GM19468 (cell line): ENCODE measurements at regions not wholly inside any gene's neighbourhood (a gene's known extent, or its start where the extent isn't known, plus 50 kb on each side); places are given as distances from the start of the nearest gene placed in this dataset.
"Not testable (repeated sequence)": the region's sequence is repeated elsewhere in the genome, so short reads cannot be mapped to it uniquely, and the experiment has no call there.

ENCODE experiments used
- ATAC-seq: cut with Tn5 transposase; IDR thresholded peaks from one replicate; pipeline ENCODE4 v1.9.1; 2021; ENCODE audit warnings: mild to moderate bottlenecking, moderate library complexity, moderate number of reproducible peaks; ENCODE audit not compliant: unreplicated experiment; ENCODE audit errors: extremely low read depth

DNA sequence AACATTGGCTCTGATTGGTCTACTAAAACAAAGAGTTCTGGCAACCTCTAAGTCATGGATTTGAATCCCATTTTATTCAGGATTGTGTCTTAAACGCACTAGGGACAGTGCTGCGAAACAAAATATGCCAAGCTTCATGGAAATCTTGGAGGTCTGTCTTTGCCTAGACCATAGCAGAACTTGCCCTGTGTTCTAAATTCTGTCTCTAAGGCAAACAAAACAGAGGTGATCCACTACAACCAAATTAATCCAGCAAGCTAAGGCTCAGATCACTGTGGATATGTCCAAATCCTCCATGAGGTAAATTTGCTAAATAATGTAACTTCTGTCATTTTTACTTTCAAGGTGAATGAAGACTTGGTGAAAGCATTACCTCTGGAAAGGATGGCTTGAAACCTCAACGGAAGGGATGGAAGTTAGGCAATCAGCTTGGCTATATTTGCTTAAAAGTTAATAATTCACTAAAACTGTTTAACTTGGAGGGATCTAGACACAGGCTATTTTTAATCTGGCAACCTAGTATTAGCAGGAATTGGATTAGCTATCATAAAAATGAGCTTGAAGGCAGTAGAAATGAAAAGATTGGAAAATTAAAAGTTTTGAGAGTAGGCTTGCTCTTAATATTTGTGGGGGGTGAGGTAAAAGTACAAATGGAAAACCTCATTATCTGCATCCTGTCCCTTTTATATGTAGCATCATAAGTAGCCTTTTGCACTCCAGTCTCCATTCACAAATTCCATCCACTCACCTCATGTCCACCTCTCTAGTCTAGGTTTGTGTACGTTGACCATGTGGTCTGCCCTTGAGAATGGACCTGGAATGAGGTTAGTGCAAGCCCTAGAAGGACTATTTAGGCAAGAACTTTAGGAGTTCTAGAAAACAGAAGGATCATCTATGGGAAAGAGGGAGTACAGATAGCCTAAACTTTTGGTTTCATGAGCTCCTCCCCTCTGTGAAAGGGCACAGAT is 176.2 kb downstream of the SMC2 start:
- ATAC-seq, result no peak

DNA sequence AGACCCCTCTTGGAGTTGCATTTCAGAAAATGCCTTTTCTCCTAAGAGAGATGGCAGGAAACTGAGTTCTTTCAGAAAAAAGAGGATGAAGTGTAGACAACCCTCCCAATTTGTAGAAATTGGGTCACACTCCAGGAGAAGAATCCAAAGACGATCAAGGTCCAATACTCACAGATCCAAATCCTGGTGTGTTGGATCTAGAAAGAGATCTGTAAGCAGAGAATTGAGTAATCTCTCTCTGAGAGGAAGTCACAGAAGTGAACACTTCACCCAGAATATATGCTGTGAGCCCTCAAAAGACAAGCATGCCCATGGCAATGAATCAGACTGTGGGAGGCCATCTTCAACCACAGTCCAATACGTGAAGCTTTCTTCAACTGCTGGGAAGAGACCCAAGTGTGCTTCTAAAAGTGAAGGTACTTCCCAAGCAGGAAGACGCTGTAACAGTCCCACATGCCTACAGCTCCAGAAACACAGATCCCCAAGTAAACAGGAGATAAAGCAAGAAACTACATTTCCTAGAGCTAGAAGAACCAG is 182.7 kb downstream of the SMC2 start:
- no peak for ATAC-seq

- no peak for ATAC-seq
Measured at GRCh38 chr9:104278929-104279496, 184.9 kb downstream of the SMC2 start.

DNA sequence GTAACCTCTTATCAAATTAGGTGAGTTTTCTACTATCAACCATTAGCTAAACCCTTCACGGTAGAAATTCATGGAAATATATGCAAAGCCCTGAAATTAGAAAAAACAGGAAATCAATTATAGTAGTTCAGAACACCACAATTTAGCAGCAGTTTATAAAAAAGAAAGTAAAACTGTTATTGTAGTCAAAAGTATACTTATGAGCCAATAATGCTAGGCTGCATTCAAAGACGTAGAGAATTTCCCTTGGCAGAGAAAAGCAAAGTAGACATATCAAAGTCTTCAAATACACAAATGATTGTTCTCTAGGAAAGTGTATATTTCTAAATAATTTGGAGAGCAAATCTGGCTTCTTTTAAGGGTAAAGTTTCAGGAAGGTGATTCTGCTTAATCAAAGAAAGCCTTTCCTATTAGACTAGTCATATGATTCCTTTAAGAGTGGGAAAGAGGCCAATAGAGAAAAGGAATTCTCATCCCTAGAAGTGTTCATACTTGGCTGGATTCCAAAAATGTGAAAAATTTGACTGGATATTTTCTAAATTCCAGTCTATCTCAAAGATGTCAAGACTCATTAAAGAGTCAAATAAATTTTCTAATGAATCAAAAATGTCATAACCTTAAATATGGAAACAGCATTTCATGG is 185.5 kb downstream of the SMC2 start:
- no peak for ATAC-seq

- no peak for ATAC-seq
Measured at GRCh38 chr9:104280178-104280560, 186.1 kb downstream of the SMC2 start.

GRCh38 chr9:104280711-104281110 is 186.6 kb downstream of the SMC2 start:
- no peak for ATAC-seq

GRCh38 chr9:104286187-104286586 is 192.1 kb downstream of the SMC2 start:
- ATAC-seq, result no peak

DNA sequence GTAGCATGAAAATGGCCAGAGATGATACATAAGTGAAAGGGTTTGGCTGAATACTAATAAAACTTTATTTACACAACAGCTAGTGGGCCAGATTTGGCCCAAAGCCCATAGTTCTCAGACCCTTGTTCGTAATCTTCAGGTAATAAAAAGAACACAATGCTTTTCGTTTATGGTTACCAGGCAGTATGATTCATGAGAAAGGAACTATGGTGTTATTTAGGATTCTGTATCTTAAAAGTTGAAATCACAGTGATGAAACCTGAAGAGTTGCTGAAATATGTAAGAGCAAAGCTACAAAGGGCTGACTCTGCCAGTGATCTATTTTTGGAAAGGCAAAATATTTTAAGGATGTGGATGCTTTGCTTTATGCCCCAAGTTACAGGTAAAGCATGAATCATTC is 192.7 kb downstream of the SMC2 start:
- ATAC-seq, result no peak

DNA sequence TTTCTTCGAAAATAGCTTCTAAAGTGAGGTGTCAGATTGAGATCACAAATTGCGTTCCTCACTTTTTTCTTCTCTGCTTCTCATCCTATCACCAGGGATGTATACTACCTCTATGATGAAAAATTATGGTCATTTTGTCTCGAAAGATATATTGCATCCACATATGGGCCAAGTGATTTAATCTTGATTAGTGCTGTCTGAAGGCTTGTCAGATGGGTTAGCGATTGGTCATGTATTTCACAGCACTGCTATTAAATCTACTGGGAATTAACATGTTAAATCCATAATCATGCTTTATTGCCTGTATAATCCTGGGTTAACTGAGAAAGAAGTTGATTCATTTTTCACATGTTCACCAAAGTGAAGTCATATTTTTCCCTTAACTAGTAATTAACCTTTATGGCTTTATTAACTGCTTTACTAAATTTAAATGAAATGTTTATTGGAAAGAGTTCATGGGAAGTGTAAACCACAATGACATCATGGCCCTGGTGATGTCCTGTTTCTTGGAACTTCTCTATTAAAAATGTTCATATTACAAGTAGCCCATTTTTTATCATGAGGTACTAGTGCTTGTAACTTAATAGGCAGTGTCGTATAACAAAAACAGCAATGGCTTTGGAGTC is 193.3 kb downstream of the SMC2 start:
- no peak for ATAC-seq

DNA sequence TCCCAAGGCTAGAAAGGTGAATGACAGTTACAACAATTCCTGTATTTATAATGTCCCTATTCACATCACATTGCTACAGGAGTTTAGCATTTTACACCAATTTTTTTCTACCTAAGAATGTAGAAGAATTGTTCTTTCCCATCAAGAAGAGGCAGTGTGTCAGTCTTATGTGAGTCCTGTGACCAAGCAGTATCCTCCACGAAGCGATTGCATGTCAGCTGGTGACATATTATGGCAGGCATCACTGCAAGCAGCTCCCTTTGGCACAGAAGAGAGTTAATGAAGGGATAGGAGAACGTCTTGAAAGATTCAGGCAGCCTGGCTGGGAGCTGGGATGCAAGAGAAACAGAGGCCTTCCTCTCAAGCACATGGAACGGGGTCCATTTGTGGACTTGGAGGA is 199.8 kb downstream of the SMC2 start:
- ATAC-seq, result no peak

DNA sequence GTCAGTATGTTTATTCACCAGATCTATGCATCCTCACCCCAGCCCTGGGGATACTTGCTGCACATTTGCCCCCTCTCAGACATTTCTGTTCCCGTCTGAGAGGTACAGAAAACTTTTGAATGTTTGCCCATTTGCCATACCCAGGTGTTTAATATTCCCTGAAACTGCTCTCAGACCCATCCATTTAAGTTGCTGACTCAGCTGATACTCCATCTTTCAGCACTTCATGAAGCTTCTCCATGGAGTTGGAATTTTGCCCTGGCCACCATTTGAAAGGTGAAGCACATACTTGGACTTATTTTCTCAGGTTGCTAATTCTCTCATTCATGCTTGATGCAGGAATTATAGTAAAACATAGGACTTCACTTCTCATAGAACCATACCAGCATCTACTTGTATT is 203.9 kb upstream of the OR13F1 start:
- no peak for ATAC-seq

DNA sequence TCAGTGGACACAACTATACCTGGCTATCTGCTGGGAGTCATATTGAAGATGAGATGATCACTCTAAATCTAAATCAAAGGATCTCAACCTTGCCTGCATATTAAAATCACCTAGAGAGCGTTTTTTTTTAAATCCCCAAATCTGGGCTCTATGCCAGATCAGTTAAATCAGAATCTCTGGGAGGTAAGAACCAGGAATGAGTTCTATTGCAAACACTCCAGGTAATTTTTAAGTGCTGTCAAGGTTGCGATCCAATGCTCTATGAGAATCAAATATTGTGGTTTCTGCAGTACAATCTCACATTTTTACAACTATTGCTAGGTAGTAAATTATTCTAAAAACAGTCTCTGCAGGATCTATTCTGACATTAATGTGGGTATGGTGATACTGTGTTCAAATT is 202.3 kb upstream of the OR13F1 start:
- no peak for ATAC-seq

DNA sequence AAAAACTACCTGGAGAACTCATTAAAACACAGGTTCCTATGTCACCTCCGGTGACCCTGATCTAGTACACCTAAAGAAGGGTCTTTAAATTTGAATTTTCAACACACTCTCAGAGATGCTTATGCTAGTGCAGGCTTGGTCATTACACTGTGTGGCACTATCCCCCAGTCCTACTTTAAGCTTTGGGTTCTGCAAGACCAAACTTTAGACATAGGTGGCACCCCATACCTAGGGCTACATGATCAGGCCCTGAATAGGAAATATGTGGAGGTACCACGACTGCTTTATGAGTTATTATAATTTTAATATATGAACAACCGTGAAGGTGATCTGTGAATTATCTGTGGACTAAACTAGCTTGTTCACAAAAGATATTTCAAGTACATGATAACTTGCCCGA is 201.3 kb upstream of the OR13F1 start:
- no peak for ATAC-seq

DNA sequence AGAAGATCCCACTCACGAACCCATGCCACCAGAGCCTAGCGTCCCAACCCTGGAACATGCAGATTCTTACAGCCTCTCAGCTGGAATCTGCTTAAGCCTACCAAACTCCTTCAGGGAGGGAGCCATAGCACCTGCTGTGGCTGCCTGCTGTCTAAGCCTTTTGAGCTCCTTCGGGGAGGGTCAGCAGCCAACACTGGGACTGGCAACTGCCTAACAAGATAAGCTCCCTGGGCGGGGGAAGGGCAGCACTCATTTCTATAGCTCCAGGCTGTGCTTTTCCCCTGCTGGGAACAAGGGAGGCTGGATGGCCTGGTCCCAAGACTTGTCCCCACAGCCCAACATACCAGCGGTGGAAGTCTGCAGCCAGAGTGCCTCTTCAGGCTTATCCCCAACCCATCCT is 199.1 kb upstream of the OR13F1 start:
- ATAC-seq, result no peak

- no peak for ATAC-seq
Measured at GRCh38 chr9:104313396-104314110, 190.5 kb upstream of the OR13F1 start.

- ATAC-seq, result not testable (repeated sequence)
Measured at GRCh38 chr9:104316201-104317009, 187.7 kb upstream of the OR13F1 start.

DNA sequence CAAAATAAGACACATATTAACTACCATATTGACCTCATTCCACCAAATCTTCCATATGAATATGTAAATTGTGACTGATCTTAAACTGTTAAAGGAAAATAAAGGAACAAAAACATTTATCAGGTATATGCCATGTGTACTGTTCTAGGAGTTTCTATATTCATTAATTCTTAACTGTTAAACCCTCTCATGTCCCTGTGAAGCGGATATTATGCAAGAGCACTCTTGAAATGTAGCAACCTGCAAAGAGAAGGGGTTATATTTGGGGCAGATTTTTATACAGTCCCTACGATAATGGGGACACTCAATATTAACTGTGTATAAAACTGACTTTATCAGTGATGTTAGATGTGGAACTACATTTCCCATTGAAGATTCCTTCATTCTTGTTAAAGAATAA is 184.9 kb upstream of the OR13F1 start:
- no peak for ATAC-seq

DNA sequence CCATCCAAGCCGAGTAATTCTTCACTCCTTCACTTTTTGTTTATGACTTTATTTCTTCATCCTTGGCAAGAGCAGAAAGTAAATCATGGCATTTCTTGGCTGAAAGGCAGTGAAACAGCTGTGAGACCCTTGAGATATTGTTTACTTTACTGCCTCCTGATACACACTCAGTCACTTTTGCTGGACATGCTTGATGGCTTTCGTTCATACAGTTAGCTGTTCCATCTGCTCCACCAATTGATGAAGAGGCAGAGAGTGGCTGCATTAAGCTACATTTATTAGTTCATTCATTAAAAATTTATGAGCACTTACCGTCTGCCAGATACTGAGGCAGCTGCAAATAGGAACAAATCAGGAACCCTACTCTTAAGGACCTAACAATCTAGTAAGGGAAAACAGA is 184.4 kb upstream of the OR13F1 start:
- no peak for ATAC-seq

GRCh38 chr9:104322596-104322995 is 181.5 kb upstream of the OR13F1 start:
- ATAC-seq, result no peak
